MM.1S (cell line): ENCODE measurements at regions not wholly inside any gene's neighbourhood (a gene's known extent, or its start where the extent isn't known, plus 50 kb on each side); places are given as distances from the start of the nearest gene placed in this dataset.

Experiments
- EZH2phosphoT487 ChIP-seq: fragments of 300-600 bp; sonication (generic); IDR thresholded peaks from 2 replicates; pipeline ENCODE4 v1.6.1; 2018; ENCODE audit warnings: antibody characterized with exemption, low read length
- TF ChIP-seq, protein P1 (sequence below): fragments of 300-600 bp; sonication (generic); IDR thresholded peaks from 2 replicates; pipeline ENCODE4 v1.5.1; 2016; ENCODE audit warnings: antibody characterized with exemption, low read length, mixed read lengths

DNA sequence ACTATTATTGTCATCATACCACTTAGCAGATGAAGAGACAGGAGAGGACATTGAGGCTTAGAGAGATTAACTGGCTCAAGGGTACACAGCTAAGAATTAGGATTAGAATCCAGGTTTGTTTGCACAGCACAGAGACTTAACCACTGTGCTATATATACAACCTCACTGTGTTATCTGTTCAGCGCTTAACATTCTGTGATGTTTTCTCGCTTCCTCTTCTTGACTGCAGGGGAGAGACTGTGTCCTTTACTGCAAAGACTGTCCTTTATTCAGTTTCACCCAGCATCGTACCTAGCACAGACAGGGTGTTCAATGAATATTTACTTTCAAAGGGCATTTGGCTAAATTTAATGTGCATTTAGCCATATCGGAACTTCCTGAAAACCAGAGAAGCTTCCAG lies 54.9 kb upstream of the PCDH8 start:
- TF ChIP-seq EZH2phosphoT487 = no peak
- TF ChIP-seq, protein P1, sequence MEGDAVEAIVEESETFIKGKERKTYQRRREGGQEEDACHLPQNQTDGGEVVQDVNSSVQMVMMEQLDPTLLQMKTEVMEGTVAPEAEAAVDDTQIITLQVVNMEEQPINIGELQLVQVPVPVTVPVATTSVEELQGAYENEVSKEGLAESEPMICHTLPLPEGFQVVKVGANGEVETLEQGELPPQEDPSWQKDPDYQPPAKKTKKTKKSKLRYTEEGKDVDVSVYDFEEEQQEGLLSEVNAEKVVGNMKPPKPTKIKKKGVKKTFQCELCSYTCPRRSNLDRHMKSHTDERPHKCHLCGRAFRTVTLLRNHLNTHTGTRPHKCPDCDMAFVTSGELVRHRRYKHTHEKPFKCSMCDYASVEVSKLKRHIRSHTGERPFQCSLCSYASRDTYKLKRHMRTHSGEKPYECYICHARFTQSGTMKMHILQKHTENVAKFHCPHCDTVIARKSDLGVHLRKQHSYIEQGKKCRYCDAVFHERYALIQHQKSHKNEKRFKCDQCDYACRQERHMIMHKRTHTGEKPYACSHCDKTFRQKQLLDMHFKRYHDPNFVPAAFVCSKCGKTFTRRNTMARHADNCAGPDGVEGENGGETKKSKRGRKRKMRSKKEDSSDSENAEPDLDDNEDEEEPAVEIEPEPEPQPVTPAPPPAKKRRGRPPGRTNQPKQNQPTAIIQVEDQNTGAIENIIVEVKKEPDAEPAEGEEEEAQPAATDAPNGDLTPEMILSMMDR = no peak
